ENCODE measurements at regions not wholly inside any gene's neighbourhood (a gene's known extent, or its start where the extent isn't known, plus 50 kb on each side); places are given as distances from the start of the nearest gene placed in this dataset.

- no peaks in the 10 kb centered on the region for H3K27me3 ChIP-seq
- H3K4me1 ChIP-seq, result peaks cover 4 to 8% (median 8%) of the 10 kb centered on the region in 4 donors
- H3K36me3 ChIP-seq, result no peaks in the 10 kb centered on the region
- no peak overlapping the region for H3K27ac ChIP-seq
- H3K9me3 ChIP-seq, result no peaks in the 10 kb centered on the region
- H3K4me3 ChIP-seq, result peak overlapping the region in 2 of 4 donors; percentile 31 to 37
- peak; percentile 83 to 93 (median 88) for TF ChIP-seq CTCF (IDR thresholded peaks at IDR 0.05)
- no peak for TF ChIP-seq POLR2A (IDR thresholded peaks at IDR 0.05)
- TF ChIP-seq POLR2AphosphoS5 (IDR thresholded peaks at IDR 0.05), result no peak
- DNase-seq (peak; percentile 81 to 97), ATAC-seq (ENCODE audit: low FRiP score in 2 of 2) (peak; percentile 61 to 90)
- WGBS, 2 donors, result 21 to 42% methylated on average over 11 to 46 of the region's 55 CpGs
These were observed 54.1 kb upstream of the SAMD11 start for GRCh38 chr1:869499-870244.

Measured in upper lobe of left lung (tissue), 6 donors.